Stimulated activated effector memory CD8-positive, alpha-beta T cell treated with anti-CD3 and anti-CD28 coated beads, Interleukin-12 subunit alpha, Interleukin-12 subunit beta, amount 100 ng/mL, for 72 hours (primary cell): ENCODE measurements at regions not wholly inside any gene's neighbourhood (a gene's known extent, or its start where the extent isn't known, plus 50 kb on each side); places are given as distances from the start of the nearest gene placed in this dataset.

ENCODE experiments used
- ATAC-seq: fragments of 150-1000 bp; cut with Tn5 transposase; 2 replicates; pipeline ENCODE4 v1.10.0; 2021
- DNase-seq, 2 donors: peaks; one replicate each; pipeline ENCODE4 v3.0.0; 2021 to 2022; ENCODE audit warnings: low spot score in 2 of 2
- H3K27ac Mint-ChIP-seq: one replicate; pipeline ENCODE4 v1.8.0; 2022; ENCODE audit warnings: mild to moderate bottlenecking, mixed read lengths
- H3K36me3 Mint-ChIP-seq: one replicate; pipeline ENCODE4 v1.8.0; 2022; ENCODE audit warnings: mild to moderate bottlenecking, mixed read lengths
- H3K4me1 Mint-ChIP-seq: one replicate; pipeline ENCODE4 v1.8.0; 2022; ENCODE audit warnings: mixed read lengths
- H3K4me3 Mint-ChIP-seq: one replicate; pipeline ENCODE4 v1.8.0; 2022; ENCODE audit warnings: mild to moderate bottlenecking, mixed read lengths
- H3K9me3 Mint-ChIP-seq: one replicate; pipeline ENCODE4 v1.8.0; 2022; ENCODE audit warnings: mixed read lengths

DNA sequence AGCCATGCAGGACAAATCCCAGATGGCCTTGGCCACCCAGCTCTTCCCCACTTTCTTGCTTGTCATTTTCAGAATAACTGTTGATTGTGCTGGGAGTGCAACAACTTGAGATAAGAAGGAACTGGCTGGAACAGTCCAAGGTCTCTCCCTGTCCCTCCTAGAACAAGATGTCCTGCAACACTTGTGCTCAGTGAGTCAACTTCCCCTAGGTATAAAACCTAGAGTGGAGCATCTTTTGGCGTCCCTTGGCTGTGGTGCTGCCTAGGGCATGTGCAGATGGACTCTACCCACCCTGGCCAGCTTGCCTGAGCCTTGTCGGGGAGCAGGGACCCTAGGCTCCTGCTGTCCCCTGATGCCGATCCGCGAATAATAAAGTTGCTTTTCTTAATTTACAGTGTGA lies 50.7 kb upstream of the SLC22A11 start:
- no peak overlapping the region for H3K27ac Mint-ChIP-seq
- ATAC-seq (no peak), DNase-seq (no peak)
- H3K4me3 Mint-ChIP-seq, result no peak overlapping the region
- H3K36me3 Mint-ChIP-seq, result no peaks in the 10 kb centered on the region
- H3K9me3 Mint-ChIP-seq, result peaks cover 4% of the 10 kb centered on the region
- no peaks in the 10 kb centered on the region for H3K4me1 Mint-ChIP-seq
